ENCODE measurements at regions not wholly inside any gene's neighbourhood (a gene's known extent, or its start where the extent isn't known, plus 50 kb on each side); places are given as distances from the start of the nearest gene placed in this dataset.

- Mint-ChIP-seq H3K9me3 (no peaks in the 10 kb centered on the region), H3K4me3 (no peak overlapping the region), H3K27ac (no peak overlapping the region), H3K4me1 (no peaks in the 10 kb centered on the region), H3K36me3 (ENCODE audit: low read depth) (no peaks in the 10 kb centered on the region), H3K27me3 (no peaks in the 10 kb centered on the region)
- no peak for DNase-seq
- intact Hi-C loops (cut with micrococcal nuclease) = no loop called here
These were observed 73.6 kb downstream of the CYLC2 start for GRCh38 chr9:103068753-103069152.

GRCh38 chr9:103078581-103078980, 83.4 kb downstream of the CYLC2 start:
- Mint-ChIP-seq H3K4me1 (no peaks in the 10 kb centered on the region), H3K27ac (no peak overlapping the region), H3K9me3 (peaks cover 6% of the 10 kb centered on the region), H3K36me3 (ENCODE audit: low read depth) (no peaks in the 10 kb centered on the region), H3K27me3 (no peaks in the 10 kb centered on the region), H3K4me3 (no peak overlapping the region)
- intact Hi-C loops (cut with micrococcal nuclease) = no loop called here
- DNase-seq = no peak

DNA sequence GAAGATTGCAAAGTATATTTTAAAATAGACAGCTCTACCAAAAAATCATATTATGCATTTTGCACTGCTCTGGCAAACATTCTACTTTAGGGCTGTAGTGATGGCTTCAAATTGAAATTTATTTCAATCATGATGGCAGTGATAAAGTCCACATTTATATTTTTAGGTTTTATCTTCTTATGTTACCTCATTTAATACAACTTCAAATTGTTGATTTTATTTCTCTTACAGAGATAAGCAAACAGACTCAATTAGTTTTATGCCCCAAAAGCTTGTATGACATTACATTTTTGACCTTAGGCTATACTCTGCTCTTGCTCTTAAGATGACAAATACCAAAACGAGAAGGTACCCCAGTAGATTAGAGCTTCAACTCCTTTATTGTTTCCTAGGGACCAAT, 87.4 kb downstream of the CYLC2 start:
- H3K27me3 Mint-ChIP-seq = no peaks in the 10 kb centered on the region
- DNase-seq = no peak
- no peaks in the 10 kb centered on the region for H3K4me1 Mint-ChIP-seq
- H3K4me3 Mint-ChIP-seq = no peak overlapping the region
- no peak overlapping the region for H3K27ac Mint-ChIP-seq
- no peaks in the 10 kb centered on the region for H3K36me3 Mint-ChIP-seq (ENCODE audit: low read depth)
- intact Hi-C loops (cut with micrococcal nuclease) = no loop called here
- no peaks in the 10 kb centered on the region for H3K9me3 Mint-ChIP-seq

- Mint-ChIP-seq H3K36me3 (ENCODE audit: low read depth) (no peaks in the 10 kb centered on the region), H3K4me1 (no peaks in the 10 kb centered on the region), H3K4me3 (no peak overlapping the region), H3K27me3 (no peaks in the 10 kb centered on the region), H3K27ac (no peak overlapping the region), H3K9me3 (no peaks in the 10 kb centered on the region)
- no peak for DNase-seq
- intact Hi-C loops (cut with micrococcal nuclease) = no loop called here
These were observed 94.2 kb downstream of the CYLC2 start for GRCh38 chr9:103089357-103089756.

DNA sequence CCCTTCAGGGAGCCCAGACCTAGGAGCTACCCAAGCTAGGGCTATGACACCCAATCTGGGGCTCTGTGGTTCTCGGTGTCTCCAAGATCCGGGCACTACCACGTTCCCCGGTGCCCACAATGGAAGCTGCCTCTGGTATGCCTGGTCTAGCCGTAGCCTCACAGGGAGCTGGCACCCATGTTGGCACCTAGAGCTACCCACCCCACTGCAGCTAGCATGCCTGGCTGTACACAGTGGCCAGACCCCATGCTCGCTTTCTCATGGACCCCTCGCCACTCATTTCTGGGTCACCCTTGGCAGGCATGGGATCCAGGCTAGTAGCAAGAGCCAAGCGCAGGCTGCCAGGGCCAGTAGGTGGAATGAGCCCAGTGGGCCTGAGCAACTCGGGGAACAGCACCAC, 109.0 kb downstream of the CYLC2 start:
- DNase-seq = no peak
- no peaks in the 10 kb centered on the region for H3K36me3 Mint-ChIP-seq (ENCODE audit: low read depth)
- intact Hi-C loops (cut with micrococcal nuclease) = no loop called here
- no peaks in the 10 kb centered on the region for H3K27me3 Mint-ChIP-seq
- no peaks in the 10 kb centered on the region for H3K4me1 Mint-ChIP-seq
- no peak overlapping the region for H3K4me3 Mint-ChIP-seq
- no peaks in the 10 kb centered on the region for H3K9me3 Mint-ChIP-seq
- no peak overlapping the region for H3K27ac Mint-ChIP-seq

DNA sequence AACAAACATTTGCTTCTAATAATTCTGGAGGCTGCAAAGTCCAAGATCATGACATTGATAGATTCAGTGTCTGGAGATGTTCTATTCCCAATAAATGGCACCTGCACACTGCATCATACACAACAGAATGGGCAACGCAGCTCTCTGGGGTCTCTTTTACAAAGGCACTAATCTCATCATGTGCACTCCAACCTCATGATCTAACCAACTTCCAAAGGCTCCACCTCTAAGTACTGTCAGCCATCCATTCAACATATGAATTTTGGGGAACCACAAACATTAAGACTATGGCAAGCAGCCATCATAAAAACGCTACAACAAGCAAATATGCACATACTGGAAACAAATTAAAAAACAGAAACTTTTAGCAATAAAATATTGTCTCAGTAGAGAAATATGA, 121.1 kb downstream of the CYLC2 start:
- DNase-seq = no peak
- H3K27me3 Mint-ChIP-seq = no peaks in the 10 kb centered on the region
- no peaks in the 10 kb centered on the region for H3K4me1 Mint-ChIP-seq
- intact Hi-C loops (cut with micrococcal nuclease) = no loop called here
- no peak overlapping the region for H3K4me3 Mint-ChIP-seq
- H3K9me3 Mint-ChIP-seq = peaks cover 3% of the 10 kb centered on the region
- H3K36me3 Mint-ChIP-seq (ENCODE audit: low read depth) = no peaks in the 10 kb centered on the region
- no peak overlapping the region for H3K27ac Mint-ChIP-seq

DNA sequence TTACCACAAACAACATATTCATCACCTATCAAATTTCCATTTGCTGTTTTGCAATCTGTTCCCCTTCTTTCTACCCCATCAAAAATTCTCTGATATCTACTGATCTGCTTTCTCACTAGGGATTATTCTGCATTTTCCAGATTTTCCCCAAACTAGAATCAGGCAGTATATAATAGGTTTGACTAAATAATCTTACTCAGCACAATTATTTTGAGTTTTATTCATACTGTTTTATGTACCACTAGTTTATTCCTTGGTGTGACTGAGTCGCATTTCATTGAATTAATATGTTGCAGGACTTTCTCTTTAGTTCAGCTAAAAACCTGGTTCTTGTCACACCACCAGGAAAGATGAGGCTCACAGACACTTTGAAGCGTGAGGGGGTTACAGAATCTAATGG, 131.4 kb downstream of the CYLC2 start:
- Mint-ChIP-seq H3K4me1 (no peaks in the 10 kb centered on the region), H3K36me3 (ENCODE audit: low read depth) (no peaks in the 10 kb centered on the region), H3K9me3 (peaks cover 11% of the 10 kb centered on the region), H3K4me3 (no peak overlapping the region), H3K27ac (no peak overlapping the region), H3K27me3 (no peaks in the 10 kb centered on the region)
- intact Hi-C loops (cut with micrococcal nuclease) = no loop called here
- DNase-seq = no peak

- no peaks in the 10 kb centered on the region for H3K4me1 Mint-ChIP-seq
- H3K27me3 Mint-ChIP-seq = no peaks in the 10 kb centered on the region
- H3K27ac Mint-ChIP-seq = no peak overlapping the region
- no peak overlapping the region for H3K4me3 Mint-ChIP-seq
- no peak for DNase-seq
- intact Hi-C loops (cut with micrococcal nuclease) = no loop called here
- no peaks in the 10 kb centered on the region for H3K9me3 Mint-ChIP-seq
- no peaks in the 10 kb centered on the region for H3K36me3 Mint-ChIP-seq (ENCODE audit: low read depth)
These were observed 144.8 kb downstream of the CYLC2 start for GRCh38 chr9:103139891-103140290.

GRCh38 chr9:103152473-103152872, 157.3 kb downstream of the CYLC2 start:
- Mint-ChIP-seq H3K9me3 (peaks cover 13% of the 10 kb centered on the region), H3K27me3 (no peaks in the 10 kb centered on the region)

DNA sequence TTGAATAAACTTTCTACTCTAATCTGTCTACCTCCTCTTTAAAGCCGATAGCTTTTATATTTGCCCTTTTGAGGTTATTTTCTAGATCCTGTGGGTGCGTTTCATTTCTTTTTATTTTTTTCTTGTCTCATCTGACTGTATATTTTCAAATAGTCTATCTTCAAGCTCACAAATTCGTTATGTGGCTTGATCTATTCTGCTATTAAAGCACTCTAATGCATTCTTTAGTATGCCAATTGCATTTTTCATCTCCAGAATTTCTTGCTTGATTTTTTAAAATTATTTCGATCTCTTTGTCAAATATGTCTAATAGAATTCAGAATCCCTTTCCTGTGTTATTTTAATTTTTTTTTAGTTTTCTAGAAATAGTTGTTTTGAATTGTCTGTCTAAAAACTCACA, 172.4 kb downstream of the CYLC2 start:
- H3K9me3 Mint-ChIP-seq = peaks cover 12% of the 10 kb centered on the region
- intact Hi-C loops (cut with micrococcal nuclease) = no loop called here
- H3K36me3 Mint-ChIP-seq (ENCODE audit: low read depth) = no peaks in the 10 kb centered on the region
- no peaks in the 10 kb centered on the region for H3K27me3 Mint-ChIP-seq
- H3K4me1 Mint-ChIP-seq = no peaks in the 10 kb centered on the region
- no peak for DNase-seq
- H3K27ac Mint-ChIP-seq = no peak overlapping the region
- no peak overlapping the region for H3K4me3 Mint-ChIP-seq

More at GRCh38 chr9:103152473-103152872, 157.3 kb downstream of the CYLC2 start:
- DNase-seq = no peak
- Mint-ChIP-seq H3K36me3 (ENCODE audit: low read depth) (no peaks in the 10 kb centered on the region), H3K4me3 (no peak overlapping the region), H3K4me1 (no peaks in the 10 kb centered on the region), H3K27ac (no peak overlapping the region)
- intact Hi-C loops (cut with micrococcal nuclease) = no loop called here

DNA sequence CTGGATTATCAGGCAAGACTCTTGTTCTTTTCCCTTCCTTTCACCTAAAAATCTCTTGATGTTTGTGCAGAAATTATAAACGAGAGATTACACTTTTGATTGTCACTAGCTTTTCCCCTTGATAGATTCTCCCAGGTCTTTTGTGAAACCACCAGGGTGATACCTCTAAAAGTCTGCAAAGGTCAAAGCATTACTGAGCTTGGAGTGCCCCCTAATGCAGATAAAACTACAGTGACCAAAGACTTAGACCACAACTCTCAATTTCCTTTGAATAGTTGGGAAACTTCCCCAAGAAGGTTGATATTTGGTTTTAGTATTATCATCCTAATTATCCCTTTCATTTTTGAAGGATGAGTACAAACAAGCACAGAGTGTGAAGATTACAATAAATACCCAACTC, 173.1 kb downstream of the CYLC2 start:
- intact Hi-C loops (cut with micrococcal nuclease) = no loop called here
- peaks cover 12% of the 10 kb centered on the region for H3K9me3 Mint-ChIP-seq
- DNase-seq = no peak
- no peak overlapping the region for H3K4me3 Mint-ChIP-seq
- H3K27ac Mint-ChIP-seq = no peak overlapping the region
- H3K36me3 Mint-ChIP-seq (ENCODE audit: low read depth) = no peaks in the 10 kb centered on the region
- H3K4me1 Mint-ChIP-seq = no peaks in the 10 kb centered on the region
- H3K27me3 Mint-ChIP-seq = no peaks in the 10 kb centered on the region

DNA sequence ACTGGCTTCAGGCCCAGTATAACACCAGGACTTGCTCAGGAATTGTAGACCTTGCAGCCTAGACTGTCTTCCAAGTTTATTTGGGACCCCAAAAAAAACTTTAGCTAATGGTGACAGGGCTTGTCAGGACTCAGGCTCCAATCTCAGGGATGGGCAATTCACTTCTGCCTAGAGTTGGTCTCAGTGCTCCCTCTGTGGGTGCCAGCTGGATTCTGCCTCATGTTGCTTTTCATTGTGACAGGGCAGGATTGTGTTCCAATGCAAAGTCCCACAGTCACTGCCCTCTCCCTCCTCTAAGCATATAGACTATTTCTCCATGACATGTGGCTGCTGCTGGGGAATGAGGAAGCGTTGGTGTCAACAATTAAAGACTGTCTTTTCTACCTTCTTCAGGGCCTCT, 174.7 kb downstream of the CYLC2 start:
- H3K4me1 Mint-ChIP-seq = no peaks in the 10 kb centered on the region
- H3K4me3 Mint-ChIP-seq = no peak overlapping the region
- no peaks in the 10 kb centered on the region for H3K27me3 Mint-ChIP-seq
- no peak overlapping the region for H3K27ac Mint-ChIP-seq
- intact Hi-C loops (cut with micrococcal nuclease) = no loop called here
- no peak for DNase-seq
- no peaks in the 10 kb centered on the region for H3K36me3 Mint-ChIP-seq (ENCODE audit: low read depth)
- peaks cover 12% of the 10 kb centered on the region for H3K9me3 Mint-ChIP-seq

DNA sequence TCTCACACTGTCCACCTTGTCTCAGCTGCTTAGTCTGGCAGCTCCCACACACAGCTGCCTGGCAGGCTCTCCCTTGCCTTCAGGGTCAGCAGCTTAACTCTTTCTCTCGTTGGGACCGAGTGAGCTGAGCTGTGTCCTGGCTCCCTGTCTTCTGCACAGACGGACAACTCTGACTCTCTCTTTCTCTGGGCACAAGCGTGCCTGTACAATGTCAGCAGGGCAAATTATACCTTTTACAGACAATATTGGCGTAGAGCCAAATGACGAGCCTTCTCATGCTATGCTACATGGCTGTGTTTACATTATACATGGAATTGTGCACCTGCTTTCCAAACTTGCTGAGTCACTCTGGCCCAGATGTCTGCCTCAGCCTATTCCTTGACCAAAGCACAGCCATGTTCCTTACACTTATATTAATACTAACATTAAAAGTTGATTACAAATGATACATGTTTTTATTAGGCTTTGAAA, 188.6 kb downstream of the CYLC2 start:
- H3K27me3 Mint-ChIP-seq = no peaks in the 10 kb centered on the region
- DNase-seq = no peak
- H3K36me3 Mint-ChIP-seq (ENCODE audit: low read depth) = no peaks in the 10 kb centered on the region
- intact Hi-C loops (cut with micrococcal nuclease) = no loop called here
- H3K9me3 Mint-ChIP-seq = no peaks in the 10 kb centered on the region
- H3K27ac Mint-ChIP-seq = no peak overlapping the region
- no peaks in the 10 kb centered on the region for H3K4me1 Mint-ChIP-seq
- no peak overlapping the region for H3K4me3 Mint-ChIP-seq

DNA sequence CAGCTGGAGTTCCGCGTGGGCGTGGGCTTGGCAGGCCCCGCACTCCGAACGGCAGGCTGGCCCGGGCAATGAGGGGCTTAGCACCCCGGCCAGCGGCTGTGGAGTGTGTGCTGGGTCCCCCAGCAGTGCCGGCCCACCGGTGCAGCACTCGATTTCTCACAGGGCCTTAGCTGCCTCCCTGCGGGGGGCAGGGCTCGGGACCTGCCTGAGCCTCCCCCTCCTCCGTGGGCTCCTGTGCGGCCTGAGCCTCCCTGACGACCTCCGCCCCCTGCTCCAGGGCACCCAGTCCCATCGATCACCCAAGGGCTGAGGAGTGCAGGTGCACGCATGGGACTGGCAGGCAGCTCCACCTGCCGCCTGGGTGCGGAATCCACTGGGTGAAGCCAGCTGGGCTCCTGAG, 191.8 kb downstream of the CYLC2 start:
- intact Hi-C loops (cut with micrococcal nuclease) = no loop called here
- DNase-seq = no peak
- no peak overlapping the region for H3K27ac Mint-ChIP-seq
- no peaks in the 10 kb centered on the region for H3K27me3 Mint-ChIP-seq
- H3K36me3 Mint-ChIP-seq (ENCODE audit: low read depth) = no peaks in the 10 kb centered on the region
- no peaks in the 10 kb centered on the region for H3K4me1 Mint-ChIP-seq
- no peak overlapping the region for H3K4me3 Mint-ChIP-seq
- no peaks in the 10 kb centered on the region for H3K9me3 Mint-ChIP-seq

GRCh38 chr9:103188781-103189350, 193.7 kb downstream of the CYLC2 start:
- Mint-ChIP-seq H3K27ac (no peak overlapping the region), H3K4me1 (no peaks in the 10 kb centered on the region), H3K4me3 (no peak overlapping the region), H3K36me3 (ENCODE audit: low read depth) (no peaks in the 10 kb centered on the region), H3K27me3 (no peaks in the 10 kb centered on the region), H3K9me3 (no peaks in the 10 kb centered on the region)
- DNase-seq = no peak
- intact Hi-C loops (cut with micrococcal nuclease) = no loop called here
